ENCODE measurements at regions not wholly inside any gene's neighbourhood (a gene's known extent, or its start where the extent isn't known, plus 50 kb on each side); places are given as distances from the start of the nearest gene placed in this dataset.

- H3K4me3 ChIP-seq (ENCODE audit: low read length) = no peak overlapping the region
- H3K4me1 ChIP-seq (ENCODE audit: control insufficient read depth, insufficient read depth, low read length) = no peaks in the 10 kb centered on the region
- no peaks in the 10 kb centered on the region for H3K36me3 ChIP-seq (ENCODE audit: control insufficient read depth, insufficient read depth, low read length)
- H3K27ac ChIP-seq (ENCODE audit: low read depth, low read length) = no peak overlapping the region
- H3K27me3 ChIP-seq (ENCODE audit: control insufficient read depth, insufficient read depth, low read length) = no peaks in the 10 kb centered on the region
- H3K9ac ChIP-seq (ENCODE audit: low read length) = no peak overlapping the region
Observed at GRCh38 chr6:151704383-151704782, 103.1 kb upstream of the ESR1 start.

- Histone ChIP-seq H3K27ac (ENCODE audit: low read depth, low read length) (no peak overlapping the region), H3K4me3 (ENCODE audit: low read length) (no peak overlapping the region), H3K27me3 (ENCODE audit: control insufficient read depth, insufficient read depth, low read length) (no peaks in the 10 kb centered on the region), H3K4me1 (ENCODE audit: control insufficient read depth, insufficient read depth, low read length) (no peaks in the 10 kb centered on the region), H3K9ac (ENCODE audit: low read length) (no peak overlapping the region), H3K36me3 (ENCODE audit: control insufficient read depth, insufficient read depth, low read length) (no peaks in the 10 kb centered on the region)
Observed at GRCh38 chr6:151705993-151706733, 101.3 kb upstream of the ESR1 start.

- H3K27ac ChIP-seq (ENCODE audit: low read depth, low read length) = no peak overlapping the region
- no peaks in the 10 kb centered on the region for H3K36me3 ChIP-seq (ENCODE audit: control insufficient read depth, insufficient read depth, low read length)
- H3K9ac ChIP-seq (ENCODE audit: low read length) = no peak overlapping the region
- no peaks in the 10 kb centered on the region for H3K27me3 ChIP-seq (ENCODE audit: control insufficient read depth, insufficient read depth, low read length)
- H3K4me1 ChIP-seq (ENCODE audit: control insufficient read depth, insufficient read depth, low read length) = no peaks in the 10 kb centered on the region
- no peak overlapping the region for H3K4me3 ChIP-seq (ENCODE audit: low read length)
Observed at GRCh38 chr6:151709329-151709728, 98.2 kb upstream of the ESR1 start.

DNA sequence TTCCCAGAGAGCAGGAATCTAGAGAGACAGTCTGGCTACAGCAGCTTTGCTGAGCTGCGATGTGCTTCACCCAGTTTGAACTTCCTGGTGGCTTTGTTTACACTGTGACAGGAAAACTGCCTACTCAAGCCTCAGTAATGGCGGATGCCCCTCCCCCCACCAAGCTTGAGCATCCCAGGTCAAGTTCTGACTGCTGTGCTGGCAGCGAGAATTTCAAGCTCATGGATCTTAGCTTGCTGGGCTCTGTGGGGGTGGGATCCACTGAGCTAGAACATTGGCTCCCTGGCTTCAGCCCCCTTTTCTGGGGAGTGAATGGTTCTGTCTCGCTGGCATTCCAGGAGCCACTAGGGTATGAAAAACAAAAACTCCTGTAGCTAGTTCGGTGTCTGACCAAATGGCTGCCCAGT lies 91.0 kb upstream of the ESR1 start:
- H3K27ac ChIP-seq (ENCODE audit: low read depth, low read length) = no peak overlapping the region
- no peaks in the 10 kb centered on the region for H3K4me1 ChIP-seq (ENCODE audit: control insufficient read depth, insufficient read depth, low read length)
- no peaks in the 10 kb centered on the region for H3K36me3 ChIP-seq (ENCODE audit: control insufficient read depth, insufficient read depth, low read length)
- H3K9ac ChIP-seq (ENCODE audit: low read length) = no peak overlapping the region
- H3K4me3 ChIP-seq (ENCODE audit: low read length) = no peak overlapping the region
- no peaks in the 10 kb centered on the region for H3K27me3 ChIP-seq (ENCODE audit: control insufficient read depth, insufficient read depth, low read length)

GRCh38 chr6:151719070-151719469 lies 88.4 kb upstream of the ESR1 start:
- H3K36me3 ChIP-seq (ENCODE audit: control insufficient read depth, insufficient read depth, low read length) = no peaks in the 10 kb centered on the region
- no peaks in the 10 kb centered on the region for H3K4me1 ChIP-seq (ENCODE audit: control insufficient read depth, insufficient read depth, low read length)
- no peaks in the 10 kb centered on the region for H3K27me3 ChIP-seq (ENCODE audit: control insufficient read depth, insufficient read depth, low read length)
- H3K27ac ChIP-seq (ENCODE audit: low read depth, low read length) = no peak overlapping the region
- H3K9ac ChIP-seq (ENCODE audit: low read length) = no peak overlapping the region
- H3K4me3 ChIP-seq (ENCODE audit: low read length) = no peak overlapping the region

DNA sequence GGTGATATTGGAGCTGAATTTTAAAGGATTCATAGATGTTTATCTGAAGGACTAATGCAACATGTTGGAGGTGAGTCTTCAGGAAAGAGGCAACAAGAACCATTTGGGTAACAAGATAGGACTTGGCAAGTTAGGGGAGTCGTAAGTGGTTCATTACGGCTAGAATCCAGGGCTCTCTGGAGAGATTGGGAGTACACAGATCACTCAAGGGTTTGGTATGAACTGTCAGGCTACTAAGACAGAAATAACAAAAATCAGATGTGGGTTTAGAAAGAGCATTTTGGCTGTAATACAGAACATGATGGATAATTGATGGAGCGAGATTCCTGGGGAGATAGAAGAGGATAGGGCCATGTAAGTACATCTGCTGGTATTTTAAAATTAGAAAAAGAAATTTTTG lies 86.3 kb upstream of the ESR1 start:
- Histone ChIP-seq H3K9ac (ENCODE audit: low read length) (no peak overlapping the region), H3K4me3 (ENCODE audit: low read length) (no peak overlapping the region), H3K36me3 (ENCODE audit: control insufficient read depth, insufficient read depth, low read length) (no peaks in the 10 kb centered on the region), H3K27me3 (ENCODE audit: control insufficient read depth, insufficient read depth, low read length) (no peaks in the 10 kb centered on the region), H3K4me1 (ENCODE audit: control insufficient read depth, insufficient read depth, low read length) (no peaks in the 10 kb centered on the region), H3K27ac (ENCODE audit: low read depth, low read length) (no peak overlapping the region)

- H3K27me3 ChIP-seq (ENCODE audit: control insufficient read depth, insufficient read depth, low read length) = no peaks in the 10 kb centered on the region
- H3K4me1 ChIP-seq (ENCODE audit: control insufficient read depth, insufficient read depth, low read length) = no peaks in the 10 kb centered on the region
- no peak overlapping the region for H3K9ac ChIP-seq (ENCODE audit: low read length)
- no peak overlapping the region for H3K4me3 ChIP-seq (ENCODE audit: low read length)
- no peak overlapping the region for H3K27ac ChIP-seq (ENCODE audit: low read depth, low read length)
- H3K36me3 ChIP-seq (ENCODE audit: control insufficient read depth, insufficient read depth, low read length) = no peaks in the 10 kb centered on the region
Observed at GRCh38 chr6:151721671-151722070, 85.8 kb upstream of the ESR1 start.

DNA sequence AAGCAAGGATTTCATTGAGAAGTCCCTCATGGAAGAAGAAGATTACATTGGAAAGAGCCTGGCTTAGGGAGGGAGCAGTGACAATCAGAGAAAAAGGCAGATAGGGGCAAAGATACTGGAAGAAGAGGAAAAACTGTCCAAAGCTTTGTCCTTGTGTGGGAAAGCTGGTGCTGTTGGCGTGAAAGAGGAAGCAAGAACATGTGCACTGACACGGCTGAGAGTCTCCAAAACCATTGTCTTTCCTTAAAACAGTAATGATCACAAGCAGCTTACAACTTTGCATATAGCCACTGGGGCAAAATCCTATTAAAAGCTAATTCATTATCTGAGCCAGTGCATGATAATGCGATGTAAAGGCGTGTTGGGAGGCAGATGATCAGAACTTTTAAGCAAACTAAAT lies 85.1 kb upstream of the ESR1 start:
- H3K4me1 ChIP-seq (ENCODE audit: control insufficient read depth, insufficient read depth, low read length) = no peaks in the 10 kb centered on the region
- H3K27me3 ChIP-seq (ENCODE audit: control insufficient read depth, insufficient read depth, low read length) = no peaks in the 10 kb centered on the region
- H3K4me3 ChIP-seq (ENCODE audit: low read length) = no peak overlapping the region
- H3K27ac ChIP-seq (ENCODE audit: low read depth, low read length) = no peak overlapping the region
- H3K9ac ChIP-seq (ENCODE audit: low read length) = no peak overlapping the region
- H3K36me3 ChIP-seq (ENCODE audit: control insufficient read depth, insufficient read depth, low read length) = no peaks in the 10 kb centered on the region

DNA sequence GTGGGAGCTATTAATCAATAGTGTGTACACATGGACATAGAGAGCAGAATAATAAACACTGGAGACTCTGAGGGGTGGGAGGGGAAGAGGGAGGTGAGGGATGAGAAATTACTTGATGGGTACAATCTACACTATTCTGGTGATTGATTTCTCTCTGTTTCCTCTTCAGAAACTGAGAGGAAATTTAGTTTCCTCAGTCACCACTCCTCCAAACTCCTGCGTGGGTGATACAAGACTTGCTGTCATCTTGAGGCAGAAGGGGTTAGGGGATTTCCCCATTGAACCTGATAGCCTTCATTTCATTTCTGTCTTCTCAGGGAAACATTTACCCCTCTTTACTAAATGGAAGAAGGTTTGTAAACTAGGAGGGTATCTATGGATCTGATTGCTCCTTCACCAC lies 84.3 kb upstream of the ESR1 start:
- Histone ChIP-seq H3K27ac (ENCODE audit: low read depth, low read length) (no peak overlapping the region), H3K9ac (ENCODE audit: low read length) (no peak overlapping the region), H3K27me3 (ENCODE audit: control insufficient read depth, insufficient read depth, low read length) (no peaks in the 10 kb centered on the region), H3K4me1 (ENCODE audit: control insufficient read depth, insufficient read depth, low read length) (no peaks in the 10 kb centered on the region), H3K4me3 (ENCODE audit: low read length) (no peak overlapping the region), H3K36me3 (ENCODE audit: control insufficient read depth, insufficient read depth, low read length) (no peaks in the 10 kb centered on the region)

DNA sequence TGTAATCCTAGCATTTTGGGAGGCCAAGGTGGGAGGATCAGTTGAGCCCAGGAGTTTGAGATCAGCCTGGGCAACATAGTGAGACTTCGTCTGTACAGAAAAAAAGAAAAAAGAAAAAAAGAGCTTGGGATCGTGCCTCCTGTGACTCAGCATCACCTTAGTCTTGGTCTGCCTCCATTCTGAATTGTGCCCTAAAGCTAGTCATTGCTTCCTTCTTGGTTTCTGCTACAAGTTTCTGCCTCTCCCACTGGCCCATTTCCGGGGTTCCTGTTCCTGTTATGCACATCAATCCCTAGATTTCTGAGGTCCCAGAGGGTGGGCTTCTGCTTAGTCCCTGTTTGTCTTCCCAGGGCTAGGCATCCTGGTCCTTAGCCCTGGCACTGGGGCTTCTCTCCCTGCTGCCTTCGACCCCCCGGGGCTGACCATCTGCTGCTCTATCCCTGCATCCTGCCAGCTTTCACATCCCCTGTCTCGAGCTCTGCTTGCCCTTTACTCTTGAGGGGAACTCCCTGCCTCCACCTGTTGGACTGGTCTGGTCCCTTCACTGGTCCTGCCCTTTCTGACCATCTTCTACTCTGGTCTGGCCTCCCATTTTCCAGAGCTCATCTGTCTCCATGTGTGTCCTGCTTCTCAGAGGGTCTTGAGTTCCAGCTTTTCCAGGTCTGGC lies 77.5 kb upstream of the ESR1 start:
- Histone ChIP-seq H3K27me3 (ENCODE audit: control insufficient read depth, insufficient read depth, low read length) (no peaks in the 10 kb centered on the region), H3K27ac (ENCODE audit: low read depth, low read length) (no peak overlapping the region), H3K36me3 (ENCODE audit: control insufficient read depth, insufficient read depth, low read length) (no peaks in the 10 kb centered on the region), H3K4me1 (ENCODE audit: control insufficient read depth, insufficient read depth, low read length) (no peaks in the 10 kb centered on the region), H3K9ac (ENCODE audit: low read length) (no peak overlapping the region), H3K4me3 (ENCODE audit: low read length) (no peak overlapping the region)

GRCh38 chr6:151730496-151730870 lies 77.0 kb upstream of the ESR1 start:
- no peak overlapping the region for H3K9ac ChIP-seq (ENCODE audit: low read length)
- no peak overlapping the region for H3K4me3 ChIP-seq (ENCODE audit: low read length)
- no peaks in the 10 kb centered on the region for H3K27me3 ChIP-seq (ENCODE audit: control insufficient read depth, insufficient read depth, low read length)
- no peak overlapping the region for H3K27ac ChIP-seq (ENCODE audit: low read depth, low read length)
- no peaks in the 10 kb centered on the region for H3K4me1 ChIP-seq (ENCODE audit: control insufficient read depth, insufficient read depth, low read length)
- H3K36me3 ChIP-seq (ENCODE audit: control insufficient read depth, insufficient read depth, low read length) = no peaks in the 10 kb centered on the region

GRCh38 chr6:151731313-151731712 lies 76.2 kb upstream of the ESR1 start:
- Histone ChIP-seq H3K36me3 (ENCODE audit: control insufficient read depth, insufficient read depth, low read length) (no peaks in the 10 kb centered on the region), H3K4me3 (ENCODE audit: low read length) (no peak overlapping the region), H3K9ac (ENCODE audit: low read length) (no peak overlapping the region), H3K4me1 (ENCODE audit: control insufficient read depth, insufficient read depth, low read length) (no peaks in the 10 kb centered on the region), H3K27ac (ENCODE audit: low read depth, low read length) (no peak overlapping the region), H3K27me3 (ENCODE audit: control insufficient read depth, insufficient read depth, low read length) (no peaks in the 10 kb centered on the region)

- H3K27ac ChIP-seq (ENCODE audit: low read depth, low read length) = no peak overlapping the region
- no peak overlapping the region for H3K4me3 ChIP-seq (ENCODE audit: low read length)
- no peaks in the 10 kb centered on the region for H3K36me3 ChIP-seq (ENCODE audit: control insufficient read depth, insufficient read depth, low read length)
Observed at GRCh38 chr6:151733680-151734320, 73.7 kb upstream of the ESR1 start.

More at GRCh38 chr6:151733680-151734320, 73.7 kb upstream of the ESR1 start:
- Histone ChIP-seq H3K27me3 (ENCODE audit: control insufficient read depth, insufficient read depth, low read length) (no peaks in the 10 kb centered on the region), H3K4me1 (ENCODE audit: control insufficient read depth, insufficient read depth, low read length) (no peaks in the 10 kb centered on the region), H3K9ac (ENCODE audit: low read length) (no peak overlapping the region)
